Testis (tissue), 2 donors: ENCODE measurements at regions not wholly inside any gene's neighbourhood (a gene's known extent, or its start where the extent isn't known, plus 50 kb on each side); places are given as distances from the start of the nearest gene placed in this dataset.

Experiments
- POLR2A ChIP-seq: fragments of 450-650 bp; IDR thresholded peaks from one replicate; pipeline ENCODE4 v1.6.1; 2017; ENCODE audit warnings: antibody characterized with exemption, mild to moderate bottlenecking, moderate library complexity
- TF ChIP-seq, protein P1 (sequence below), 3 experiments: fragments of 450-650 bp in 2 of 3; fragments of 200-600 bp in 1 of 3; sonication (generic) in 1 of 3; IDR thresholded peaks; one replicate each; pipeline ENCODE4 v1.5.1; 2016 to 2019; ENCODE audit warnings: antibody characterized with exemption in 3 of 3, mild to moderate bottlenecking in 2 of 3, moderate library complexity in 1 of 3

DNA sequence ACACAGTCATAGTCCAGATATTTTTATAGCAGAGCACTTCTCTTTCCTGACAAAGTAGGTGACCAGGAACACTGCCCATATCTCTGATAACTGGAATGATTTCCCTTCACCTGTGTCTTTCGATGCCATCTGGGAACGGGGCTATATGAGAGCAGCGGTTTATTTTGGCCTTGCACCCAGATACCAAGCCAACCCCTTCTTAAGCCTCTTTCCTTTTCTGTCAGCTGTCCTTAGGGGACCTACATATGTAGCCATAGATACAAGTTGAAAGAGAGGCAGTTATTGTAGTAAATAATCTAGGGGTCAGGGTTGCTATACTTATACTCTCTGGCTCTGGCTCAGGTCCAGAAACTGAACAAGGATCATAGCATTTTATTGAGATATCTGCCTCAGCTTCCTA lies 128.8 kb downstream of the NHLRC3 start:
- TF ChIP-seq, protein P1, sequence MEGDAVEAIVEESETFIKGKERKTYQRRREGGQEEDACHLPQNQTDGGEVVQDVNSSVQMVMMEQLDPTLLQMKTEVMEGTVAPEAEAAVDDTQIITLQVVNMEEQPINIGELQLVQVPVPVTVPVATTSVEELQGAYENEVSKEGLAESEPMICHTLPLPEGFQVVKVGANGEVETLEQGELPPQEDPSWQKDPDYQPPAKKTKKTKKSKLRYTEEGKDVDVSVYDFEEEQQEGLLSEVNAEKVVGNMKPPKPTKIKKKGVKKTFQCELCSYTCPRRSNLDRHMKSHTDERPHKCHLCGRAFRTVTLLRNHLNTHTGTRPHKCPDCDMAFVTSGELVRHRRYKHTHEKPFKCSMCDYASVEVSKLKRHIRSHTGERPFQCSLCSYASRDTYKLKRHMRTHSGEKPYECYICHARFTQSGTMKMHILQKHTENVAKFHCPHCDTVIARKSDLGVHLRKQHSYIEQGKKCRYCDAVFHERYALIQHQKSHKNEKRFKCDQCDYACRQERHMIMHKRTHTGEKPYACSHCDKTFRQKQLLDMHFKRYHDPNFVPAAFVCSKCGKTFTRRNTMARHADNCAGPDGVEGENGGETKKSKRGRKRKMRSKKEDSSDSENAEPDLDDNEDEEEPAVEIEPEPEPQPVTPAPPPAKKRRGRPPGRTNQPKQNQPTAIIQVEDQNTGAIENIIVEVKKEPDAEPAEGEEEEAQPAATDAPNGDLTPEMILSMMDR (IDR thresholded peaks at IDR 0.05): no peak
- TF ChIP-seq POLR2A: no peak
